ENCODE measurements at regions not wholly inside any gene's neighbourhood (a gene's known extent, or its start where the extent isn't known, plus 50 kb on each side); places are given as distances from the start of the nearest gene placed in this dataset.

DNA sequence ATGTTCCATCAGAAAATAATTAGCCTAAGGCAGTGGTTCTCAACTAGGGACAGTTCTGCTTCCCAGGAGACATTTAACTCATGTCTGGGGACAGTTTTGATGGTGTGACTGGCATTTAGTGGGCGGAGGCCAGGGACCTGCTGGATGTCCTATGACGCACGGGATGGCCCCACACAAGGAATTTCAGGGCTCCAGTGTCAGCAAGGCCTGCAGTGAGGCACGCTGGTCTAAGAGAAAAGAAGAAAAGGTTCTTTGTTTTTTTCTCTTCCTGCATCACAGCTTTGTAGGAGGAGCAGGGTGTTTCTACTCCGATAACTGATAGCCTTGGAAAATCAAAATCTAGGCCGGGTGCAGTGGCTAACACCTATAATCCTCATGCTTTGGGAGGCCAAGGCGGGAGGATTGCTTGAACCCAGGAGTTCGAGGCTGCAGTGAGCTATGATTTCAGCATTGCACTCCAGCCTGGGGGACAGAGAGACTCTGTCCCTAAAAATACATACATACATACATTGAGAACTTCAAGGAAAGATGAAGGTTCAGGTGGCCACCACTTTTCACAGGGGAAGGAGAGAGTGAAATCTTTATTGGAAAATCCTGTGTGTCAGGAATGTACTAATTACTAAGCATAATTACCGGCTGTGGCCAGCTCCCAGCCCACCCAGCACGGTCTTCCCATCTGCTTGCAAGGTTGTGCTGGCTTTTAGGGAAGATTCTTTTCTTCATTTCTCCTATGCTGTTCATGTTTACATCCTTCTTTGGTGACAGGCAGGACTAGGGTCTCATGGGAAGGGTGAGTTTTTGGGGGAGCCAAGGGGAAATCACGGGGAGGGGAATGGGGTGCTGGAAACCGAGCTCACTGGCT is 150.4 kb downstream of the ACTR3B start:
- TF ChIP-seq, protein P1, sequence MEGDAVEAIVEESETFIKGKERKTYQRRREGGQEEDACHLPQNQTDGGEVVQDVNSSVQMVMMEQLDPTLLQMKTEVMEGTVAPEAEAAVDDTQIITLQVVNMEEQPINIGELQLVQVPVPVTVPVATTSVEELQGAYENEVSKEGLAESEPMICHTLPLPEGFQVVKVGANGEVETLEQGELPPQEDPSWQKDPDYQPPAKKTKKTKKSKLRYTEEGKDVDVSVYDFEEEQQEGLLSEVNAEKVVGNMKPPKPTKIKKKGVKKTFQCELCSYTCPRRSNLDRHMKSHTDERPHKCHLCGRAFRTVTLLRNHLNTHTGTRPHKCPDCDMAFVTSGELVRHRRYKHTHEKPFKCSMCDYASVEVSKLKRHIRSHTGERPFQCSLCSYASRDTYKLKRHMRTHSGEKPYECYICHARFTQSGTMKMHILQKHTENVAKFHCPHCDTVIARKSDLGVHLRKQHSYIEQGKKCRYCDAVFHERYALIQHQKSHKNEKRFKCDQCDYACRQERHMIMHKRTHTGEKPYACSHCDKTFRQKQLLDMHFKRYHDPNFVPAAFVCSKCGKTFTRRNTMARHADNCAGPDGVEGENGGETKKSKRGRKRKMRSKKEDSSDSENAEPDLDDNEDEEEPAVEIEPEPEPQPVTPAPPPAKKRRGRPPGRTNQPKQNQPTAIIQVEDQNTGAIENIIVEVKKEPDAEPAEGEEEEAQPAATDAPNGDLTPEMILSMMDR (IDR thresholded peaks at IDR 0.05; ENCODE audit: low read depth, low read length), result no peak
- no peak for TF ChIP-seq EZH2phosphoT487 (IDR thresholded peaks at IDR 0.05; ENCODE audit: low read depth)
